GM12873 (cell line): ENCODE measurements at regions not wholly inside any gene's neighbourhood (a gene's known extent, or its start where the extent isn't known, plus 50 kb on each side); places are given as distances from the start of the nearest gene placed in this dataset.

Experiments
- TF ChIP-seq, protein P1 (sequence below): IDR thresholded peaks from 2 replicates; pipeline ENCODE4 v1.5.1; 2012; ENCODE audit warnings: low read depth, mild to moderate bottlenecking, moderate library complexity, low read length, control low read depth; ENCODE audit not compliant: insufficient read depth; ENCODE audit errors: missing control alignments

DNA sequence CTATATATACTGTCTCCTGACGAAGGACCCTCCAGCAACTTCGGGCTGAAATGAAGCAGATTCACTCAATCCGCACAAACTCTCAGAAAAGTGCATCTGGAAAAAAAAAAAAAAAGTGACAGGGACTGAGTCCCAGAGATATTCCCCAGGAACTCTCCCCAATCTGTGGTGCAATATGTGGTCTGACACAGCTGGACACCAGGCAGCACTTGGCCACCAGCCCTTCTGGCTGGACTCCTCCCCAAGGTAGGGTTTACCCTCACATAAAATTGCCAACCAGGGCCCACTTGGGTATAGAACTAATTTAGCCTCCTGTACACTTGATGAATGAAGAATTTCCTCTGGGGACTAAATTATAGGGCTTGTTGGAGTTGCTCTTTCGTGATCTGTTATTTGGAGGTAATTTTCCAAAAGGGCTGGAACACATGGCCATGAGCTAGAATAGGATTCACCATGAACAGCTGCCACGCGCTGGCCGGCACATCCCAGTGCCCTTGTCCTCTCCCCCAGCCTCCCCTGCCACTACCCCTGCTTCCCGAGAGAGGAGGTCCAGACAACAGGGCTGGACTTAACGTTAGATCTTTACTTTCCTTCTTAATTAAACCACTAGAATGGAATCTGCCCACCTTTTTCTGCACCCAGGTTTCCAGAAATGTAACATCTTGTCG is 379.2 kb downstream of the BMP2 start:
- TF ChIP-seq, protein P1, sequence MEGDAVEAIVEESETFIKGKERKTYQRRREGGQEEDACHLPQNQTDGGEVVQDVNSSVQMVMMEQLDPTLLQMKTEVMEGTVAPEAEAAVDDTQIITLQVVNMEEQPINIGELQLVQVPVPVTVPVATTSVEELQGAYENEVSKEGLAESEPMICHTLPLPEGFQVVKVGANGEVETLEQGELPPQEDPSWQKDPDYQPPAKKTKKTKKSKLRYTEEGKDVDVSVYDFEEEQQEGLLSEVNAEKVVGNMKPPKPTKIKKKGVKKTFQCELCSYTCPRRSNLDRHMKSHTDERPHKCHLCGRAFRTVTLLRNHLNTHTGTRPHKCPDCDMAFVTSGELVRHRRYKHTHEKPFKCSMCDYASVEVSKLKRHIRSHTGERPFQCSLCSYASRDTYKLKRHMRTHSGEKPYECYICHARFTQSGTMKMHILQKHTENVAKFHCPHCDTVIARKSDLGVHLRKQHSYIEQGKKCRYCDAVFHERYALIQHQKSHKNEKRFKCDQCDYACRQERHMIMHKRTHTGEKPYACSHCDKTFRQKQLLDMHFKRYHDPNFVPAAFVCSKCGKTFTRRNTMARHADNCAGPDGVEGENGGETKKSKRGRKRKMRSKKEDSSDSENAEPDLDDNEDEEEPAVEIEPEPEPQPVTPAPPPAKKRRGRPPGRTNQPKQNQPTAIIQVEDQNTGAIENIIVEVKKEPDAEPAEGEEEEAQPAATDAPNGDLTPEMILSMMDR: no peak

DNA sequence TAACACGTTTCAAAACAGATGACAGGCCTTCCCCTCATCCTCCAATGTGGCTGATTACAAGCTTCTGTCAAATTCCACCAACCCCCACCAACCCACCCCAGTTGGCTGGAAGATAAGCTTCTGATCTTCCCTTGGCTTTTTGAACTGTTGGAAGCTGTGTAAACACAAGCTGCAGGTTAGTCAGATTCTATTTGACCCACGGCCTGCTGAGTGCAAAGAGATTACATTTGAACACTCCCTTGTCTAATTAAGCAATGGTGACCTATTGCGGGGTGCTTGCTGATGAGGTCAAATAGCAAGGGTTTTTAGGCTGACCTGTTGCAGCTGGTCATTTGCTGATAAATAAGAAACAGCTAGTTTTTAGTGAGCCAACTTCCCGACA is 379.7 kb downstream of the BMP2 start:
- TF ChIP-seq, protein P1: no peak

- TF ChIP-seq, protein P1: no peak
These were observed 384.4 kb downstream of the BMP2 start for GRCh38 chr20:7151676-7152470.

DNA sequence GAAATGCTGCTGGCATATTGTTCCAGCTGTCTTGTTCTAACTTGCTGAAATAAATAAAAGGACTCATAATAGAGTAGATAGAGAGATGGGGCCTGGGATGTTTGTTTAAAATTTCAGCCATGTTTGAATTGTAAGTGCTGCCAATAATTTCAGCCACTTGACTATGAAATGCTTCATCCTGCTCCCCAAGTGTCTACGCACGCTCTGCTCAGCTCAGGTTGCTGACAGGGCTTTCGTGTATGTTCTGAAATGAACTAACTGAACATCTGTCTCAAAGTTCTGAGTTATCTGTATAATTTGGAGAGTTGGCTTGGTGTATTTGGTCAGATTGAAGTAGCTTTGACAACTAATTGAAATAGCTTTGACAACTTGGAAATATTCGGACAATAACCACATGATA is 387.8 kb downstream of the BMP2 start:
- TF ChIP-seq, protein P1: no peak

- TF ChIP-seq, protein P1: no peak
These were observed 388.3 kb downstream of the BMP2 start for GRCh38 chr20:7155794-7156193.

- TF ChIP-seq, protein P1: no peak
These were observed 392.4 kb downstream of the BMP2 start for GRCh38 chr20:7159903-7160302.

GRCh38 chr20:7161690-7162089 is 394.2 kb downstream of the BMP2 start:
- TF ChIP-seq, protein P1: peak; percentile 16
